ENCODE measurements at regions not wholly inside any gene's neighbourhood (a gene's known extent, or its start where the extent isn't known, plus 50 kb on each side); places are given as distances from the start of the nearest gene placed in this dataset.

DNA sequence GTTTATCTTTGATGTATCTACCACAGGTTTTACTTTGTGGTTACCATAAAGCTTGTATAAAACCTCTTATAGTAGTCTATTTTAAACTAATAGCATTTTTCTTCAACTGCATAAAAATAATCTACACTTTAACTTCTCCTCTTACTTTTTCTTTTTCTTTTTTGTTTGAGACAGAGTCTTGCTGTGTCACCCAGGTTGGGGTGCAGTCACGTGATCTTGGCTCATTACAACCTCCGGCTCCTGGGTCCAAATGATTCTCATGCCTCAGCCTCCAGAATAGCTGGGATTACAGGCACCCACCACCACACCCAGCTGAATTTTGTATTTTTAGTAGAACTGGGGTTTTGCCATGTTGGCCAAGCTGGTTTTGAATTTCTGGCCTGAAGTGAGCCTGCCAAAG is 53.4 kb upstream of the ZKSCAN2 start:
- ATAC-seq (no peak), DNase-seq (ENCODE audit: low spot score) (no peak)
- H3K4me3 ChIP-seq, result no peak overlapping the region
- TF ChIP-seq NANOG (IDR thresholded peaks at IDR 0.05; ENCODE audit: borderline replicate concordance) (no peak), ZNF114 (CRISPR knock-in tag; IDR thresholded peaks at IDR 0.05) (no peak), JUNB (IDR thresholded peaks at IDR 0.05; ENCODE audit: unreplicated experiment) (no peak)
- TF ChIP-seq, protein P1, sequence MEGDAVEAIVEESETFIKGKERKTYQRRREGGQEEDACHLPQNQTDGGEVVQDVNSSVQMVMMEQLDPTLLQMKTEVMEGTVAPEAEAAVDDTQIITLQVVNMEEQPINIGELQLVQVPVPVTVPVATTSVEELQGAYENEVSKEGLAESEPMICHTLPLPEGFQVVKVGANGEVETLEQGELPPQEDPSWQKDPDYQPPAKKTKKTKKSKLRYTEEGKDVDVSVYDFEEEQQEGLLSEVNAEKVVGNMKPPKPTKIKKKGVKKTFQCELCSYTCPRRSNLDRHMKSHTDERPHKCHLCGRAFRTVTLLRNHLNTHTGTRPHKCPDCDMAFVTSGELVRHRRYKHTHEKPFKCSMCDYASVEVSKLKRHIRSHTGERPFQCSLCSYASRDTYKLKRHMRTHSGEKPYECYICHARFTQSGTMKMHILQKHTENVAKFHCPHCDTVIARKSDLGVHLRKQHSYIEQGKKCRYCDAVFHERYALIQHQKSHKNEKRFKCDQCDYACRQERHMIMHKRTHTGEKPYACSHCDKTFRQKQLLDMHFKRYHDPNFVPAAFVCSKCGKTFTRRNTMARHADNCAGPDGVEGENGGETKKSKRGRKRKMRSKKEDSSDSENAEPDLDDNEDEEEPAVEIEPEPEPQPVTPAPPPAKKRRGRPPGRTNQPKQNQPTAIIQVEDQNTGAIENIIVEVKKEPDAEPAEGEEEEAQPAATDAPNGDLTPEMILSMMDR (conservative IDR thresholded peaks at IDR 0.05; ENCODE audit: low read depth in 2 of 2), result no peak
- TF ChIP-seq, protein P2, sequence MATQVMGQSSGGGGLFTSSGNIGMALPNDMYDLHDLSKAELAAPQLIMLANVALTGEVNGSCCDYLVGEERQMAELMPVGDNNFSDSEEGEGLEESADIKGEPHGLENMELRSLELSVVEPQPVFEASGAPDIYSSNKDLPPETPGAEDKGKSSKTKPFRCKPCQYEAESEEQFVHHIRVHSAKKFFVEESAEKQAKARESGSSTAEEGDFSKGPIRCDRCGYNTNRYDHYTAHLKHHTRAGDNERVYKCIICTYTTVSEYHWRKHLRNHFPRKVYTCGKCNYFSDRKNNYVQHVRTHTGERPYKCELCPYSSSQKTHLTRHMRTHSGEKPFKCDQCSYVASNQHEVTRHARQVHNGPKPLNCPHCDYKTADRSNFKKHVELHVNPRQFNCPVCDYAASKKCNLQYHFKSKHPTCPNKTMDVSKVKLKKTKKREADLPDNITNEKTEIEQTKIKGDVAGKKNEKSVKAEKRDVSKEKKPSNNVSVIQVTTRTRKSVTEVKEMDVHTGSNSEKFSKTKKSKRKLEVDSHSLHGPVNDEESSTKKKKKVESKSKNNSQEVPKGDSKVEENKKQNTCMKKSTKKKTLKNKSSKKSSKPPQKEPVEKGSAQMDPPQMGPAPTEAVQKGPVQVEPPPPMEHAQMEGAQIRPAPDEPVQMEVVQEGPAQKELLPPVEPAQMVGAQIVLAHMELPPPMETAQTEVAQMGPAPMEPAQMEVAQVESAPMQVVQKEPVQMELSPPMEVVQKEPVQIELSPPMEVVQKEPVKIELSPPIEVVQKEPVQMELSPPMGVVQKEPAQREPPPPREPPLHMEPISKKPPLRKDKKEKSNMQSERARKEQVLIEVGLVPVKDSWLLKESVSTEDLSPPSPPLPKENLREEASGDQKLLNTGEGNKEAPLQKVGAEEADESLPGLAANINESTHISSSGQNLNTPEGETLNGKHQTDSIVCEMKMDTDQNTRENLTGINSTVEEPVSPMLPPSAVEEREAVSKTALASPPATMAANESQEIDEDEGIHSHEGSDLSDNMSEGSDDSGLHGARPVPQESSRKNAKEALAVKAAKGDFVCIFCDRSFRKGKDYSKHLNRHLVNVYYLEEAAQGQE (IDR thresholded peaks at IDR 0.05; ENCODE audit: unreplicated experiment), result no peak
- no peaks in the 10 kb centered on the region for H3K79me2 ChIP-seq (replicated peaks; ENCODE audit: insufficient read depth)
- 0 out of 2 replicates have a peak, but pooled peaks cover 5% of the 10 kb centered on the region for H3K36me3 ChIP-seq (ENCODE audit: insufficient read depth)
- H3K9me3 Mint-ChIP-seq, result peaks cover 62% of the 10 kb centered on the region
- H3K9me2 ChIP-seq (ENCODE audit: insufficient read depth), result no peaks in the 10 kb centered on the region
- no peaks in the 10 kb centered on the region for H3K4me1 ChIP-seq (ENCODE audit: insufficient read depth)
- no peak overlapping the region for H3K4me3 Mint-ChIP-seq
- H3F3A ChIP-seq (replicated peaks; ENCODE audit: low read depth), result no peaks in the 10 kb centered on the region
- no peak overlapping the region for H3K4me2 ChIP-seq
- H3K4me1 Mint-ChIP-seq, result no peaks in the 10 kb centered on the region
- H3K27me3 ChIP-seq (ENCODE audit: insufficient read depth), result no peaks in the 10 kb centered on the region
- peaks cover 18% of the 10 kb centered on the region for H3K36me3 Mint-ChIP-seq (ENCODE audit: low read depth)
- H4K20me1 ChIP-seq (replicated peaks; ENCODE audit: insufficient read depth), result no peaks in the 10 kb centered on the region
- peaks cover 4% of the 10 kb centered on the region for H3K27me3 Mint-ChIP-seq (ENCODE audit: insufficient read depth, low read depth, poor library complexity)
- no peak overlapping the region for H3K27ac Mint-ChIP-seq
- no peak overlapping the region for H3K27ac ChIP-seq (ENCODE audit: low read depth)
- no peak overlapping the region for H2AFZ ChIP-seq

Data from GM23338 (cell line).